ENCODE measurements at regions not wholly inside any gene's neighbourhood (a gene's known extent, or its start where the extent isn't known, plus 50 kb on each side); places are given as distances from the start of the nearest gene placed in this dataset.

DNA sequence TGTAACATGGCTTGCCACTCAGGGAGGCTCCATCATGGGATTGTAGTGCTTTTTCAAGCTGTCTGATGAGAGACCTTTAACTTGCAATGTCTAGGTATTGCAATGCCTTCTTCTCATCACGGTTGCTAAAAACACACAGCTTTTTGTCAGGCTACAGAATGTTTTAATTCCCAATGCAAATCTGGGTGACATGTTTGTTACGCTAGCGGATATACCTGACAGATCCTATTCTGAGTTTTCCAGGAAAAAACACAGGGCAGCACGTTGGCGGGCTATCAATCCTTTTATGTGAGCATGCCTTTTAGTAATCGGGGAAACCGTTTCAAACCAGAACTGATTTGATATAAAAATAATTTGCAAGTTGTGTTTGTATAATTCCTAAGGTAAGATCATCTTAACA lies 577.2 kb upstream of the MAP3K7 start:
- no peak for ATAC-seq
- TF ChIP-seq, protein P1, sequence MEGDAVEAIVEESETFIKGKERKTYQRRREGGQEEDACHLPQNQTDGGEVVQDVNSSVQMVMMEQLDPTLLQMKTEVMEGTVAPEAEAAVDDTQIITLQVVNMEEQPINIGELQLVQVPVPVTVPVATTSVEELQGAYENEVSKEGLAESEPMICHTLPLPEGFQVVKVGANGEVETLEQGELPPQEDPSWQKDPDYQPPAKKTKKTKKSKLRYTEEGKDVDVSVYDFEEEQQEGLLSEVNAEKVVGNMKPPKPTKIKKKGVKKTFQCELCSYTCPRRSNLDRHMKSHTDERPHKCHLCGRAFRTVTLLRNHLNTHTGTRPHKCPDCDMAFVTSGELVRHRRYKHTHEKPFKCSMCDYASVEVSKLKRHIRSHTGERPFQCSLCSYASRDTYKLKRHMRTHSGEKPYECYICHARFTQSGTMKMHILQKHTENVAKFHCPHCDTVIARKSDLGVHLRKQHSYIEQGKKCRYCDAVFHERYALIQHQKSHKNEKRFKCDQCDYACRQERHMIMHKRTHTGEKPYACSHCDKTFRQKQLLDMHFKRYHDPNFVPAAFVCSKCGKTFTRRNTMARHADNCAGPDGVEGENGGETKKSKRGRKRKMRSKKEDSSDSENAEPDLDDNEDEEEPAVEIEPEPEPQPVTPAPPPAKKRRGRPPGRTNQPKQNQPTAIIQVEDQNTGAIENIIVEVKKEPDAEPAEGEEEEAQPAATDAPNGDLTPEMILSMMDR (IDR thresholded peaks at IDR 0.05), result no peak
- intact Hi-C loops (cut with DNase I), result no loop called here

DNA sequence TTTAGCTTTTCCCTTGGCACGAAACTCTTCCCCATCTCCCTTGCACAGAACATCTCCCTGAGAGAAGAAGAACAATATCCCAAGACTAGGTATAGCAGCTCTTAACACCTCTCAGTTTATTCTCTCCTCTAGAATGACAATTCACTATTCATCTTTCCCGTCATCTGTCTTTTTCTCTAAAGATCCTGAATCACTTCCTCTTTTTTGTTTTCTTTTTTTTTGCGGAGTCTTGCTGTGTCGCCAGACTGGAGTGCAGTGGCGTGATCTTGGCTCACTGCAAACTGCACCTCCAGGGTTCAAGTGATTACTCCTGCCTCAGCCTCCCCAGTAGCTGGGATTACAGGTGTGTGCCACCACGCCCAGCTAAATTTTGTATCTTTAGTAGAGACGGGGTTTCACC lies 574.4 kb upstream of the MAP3K7 start:
- no peak for ATAC-seq
- intact Hi-C loops (cut with DNase I), result no loop called here
- TF ChIP-seq, protein P1 (IDR thresholded peaks at IDR 0.05), result no peak
- no peak for DNase-seq
- H3K36me3 ChIP-seq, result no peaks in the 10 kb centered on the region
- H3K4me1 ChIP-seq, result no peaks in the 10 kb centered on the region
- no peaks in the 10 kb centered on the region for H3K9me3 ChIP-seq
- no peaks in the 10 kb centered on the region for H3K27me3 ChIP-seq
- H3K27ac ChIP-seq, result no peak overlapping the region
- H3K4me3 ChIP-seq, result no peak overlapping the region

More for the DNA sequence above, 577.2 kb upstream of the MAP3K7 start:
- Histone ChIP-seq H3K27ac (no peak overlapping the region), H3K27me3 (no peaks in the 10 kb centered on the region), H3K36me3 (no peaks in the 10 kb centered on the region), H3K9me3 (no peaks in the 10 kb centered on the region), H3K4me1 (no peaks in the 10 kb centered on the region), H3K4me3 (no peak overlapping the region)
- DNase-seq, result no peak

DNA sequence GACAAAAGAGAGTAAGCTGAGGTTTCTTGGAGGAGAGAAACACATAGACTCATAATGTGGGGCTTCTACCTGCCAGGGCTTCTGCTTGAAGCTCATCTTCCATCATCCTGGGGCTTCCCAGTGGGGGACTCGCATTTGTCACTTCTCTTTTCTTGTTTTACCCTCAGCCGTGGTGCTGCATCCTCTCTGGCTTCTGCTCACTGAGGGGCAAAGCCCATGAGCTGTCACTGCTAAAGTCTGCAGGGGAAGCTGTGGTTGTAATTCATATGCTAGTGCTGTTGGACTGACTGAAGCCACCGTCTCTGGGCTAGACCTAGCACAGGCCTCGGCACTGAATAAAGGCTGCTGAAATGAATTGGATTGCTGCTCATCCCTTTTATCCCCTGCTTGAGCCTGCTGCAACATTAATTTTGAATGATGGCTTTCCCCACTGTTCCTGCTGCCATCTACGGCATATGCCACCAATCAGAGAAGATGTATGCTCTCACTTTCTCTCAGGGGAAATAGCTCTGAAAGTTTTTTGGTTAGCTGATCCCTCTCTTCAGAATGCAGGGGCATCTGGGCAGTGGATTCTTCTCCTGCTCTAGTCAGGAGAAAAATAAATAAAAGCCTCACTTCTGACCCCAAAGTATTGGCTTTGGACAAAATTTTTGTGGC lies 568.4 kb upstream of the MAP3K7 start:
- Histone ChIP-seq H3K4me3 (no peak overlapping the region), H3K9me3 (no peaks in the 10 kb centered on the region), H3K27me3 (no peaks in the 10 kb centered on the region), H3K36me3 (no peaks in the 10 kb centered on the region), H3K4me1 (no peaks in the 10 kb centered on the region), H3K27ac (no peak overlapping the region)
- no peak for DNase-seq
- TF ChIP-seq, protein P1 (IDR thresholded peaks at IDR 0.05), result no peak
- intact Hi-C loops (cut with DNase I), result no loop called here
- no peak for ATAC-seq

DNA sequence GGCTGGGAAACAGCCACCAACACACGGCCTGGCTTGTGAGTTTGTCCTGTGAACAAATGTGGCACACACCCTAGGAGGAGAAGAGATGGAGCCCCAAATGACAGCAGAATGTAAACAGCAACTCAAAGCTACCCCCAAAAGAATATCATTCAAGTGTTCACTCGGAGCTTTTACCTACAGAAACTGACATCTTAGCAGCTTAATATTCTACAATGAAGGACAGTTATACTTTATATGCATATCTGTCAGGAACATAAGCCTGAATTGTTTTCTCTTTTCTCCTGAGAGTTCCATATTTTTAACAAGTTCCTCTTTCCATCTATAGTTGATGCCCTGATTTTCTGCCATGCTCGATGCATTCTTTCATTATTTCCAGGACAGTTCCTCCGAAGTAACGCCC lies 566.0 kb upstream of the MAP3K7 start:
- H3K4me3 ChIP-seq, result no peak overlapping the region
- H3K9me3 ChIP-seq, result no peaks in the 10 kb centered on the region
- no peaks in the 10 kb centered on the region for H3K4me1 ChIP-seq
- H3K27me3 ChIP-seq, result no peaks in the 10 kb centered on the region
- H3K27ac ChIP-seq, result no peak overlapping the region
- no peak for DNase-seq
- no peak for ATAC-seq
- intact Hi-C loops (cut with DNase I), result no loop called here
- H3K36me3 ChIP-seq, result no peaks in the 10 kb centered on the region
- TF ChIP-seq, protein P1 (IDR thresholded peaks at IDR 0.05), result no peak

DNA sequence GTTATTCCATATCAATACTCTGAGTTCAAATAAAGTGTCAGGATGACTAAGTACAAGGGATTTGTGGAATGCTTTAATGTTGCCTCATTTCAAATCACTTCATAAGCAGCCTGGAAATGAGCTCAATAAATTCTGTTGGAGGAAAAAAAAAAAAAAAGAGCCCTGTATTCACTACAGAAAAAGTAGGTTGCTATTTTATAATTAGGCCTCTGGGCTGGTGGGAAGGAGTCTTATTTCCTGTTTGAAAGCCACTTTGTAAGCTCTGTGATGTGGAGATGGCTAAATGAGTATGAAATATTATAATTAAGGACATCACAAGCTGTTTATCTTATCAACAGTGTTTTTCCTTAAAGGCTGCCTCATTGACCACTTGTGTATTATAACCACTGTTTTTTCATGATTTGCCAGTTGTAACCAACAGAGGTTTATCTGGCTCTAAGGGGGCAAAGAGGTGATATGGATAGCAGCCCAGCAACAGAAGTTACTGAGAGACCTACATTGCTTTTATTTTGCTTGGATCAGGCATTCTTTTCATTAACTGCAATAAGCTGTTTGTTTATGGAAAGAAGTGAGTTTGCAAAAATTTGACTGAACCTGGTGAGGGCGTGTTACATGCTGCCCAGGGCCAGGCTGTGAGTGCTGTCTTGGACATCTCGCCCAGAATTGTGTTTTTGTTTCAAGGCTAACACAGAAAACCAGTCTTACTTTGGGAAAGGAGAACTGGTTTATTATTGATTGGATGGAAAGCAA lies 563.3 kb upstream of the MAP3K7 start:
- Histone ChIP-seq H3K36me3 (no peaks in the 10 kb centered on the region), H3K4me1 (no peaks in the 10 kb centered on the region), H3K9me3 (no peaks in the 10 kb centered on the region), H3K4me3 (no peak overlapping the region), H3K27ac (no peak overlapping the region), H3K27me3 (no peaks in the 10 kb centered on the region)
- TF ChIP-seq, protein P1 (IDR thresholded peaks at IDR 0.05), result no peak
- DNase-seq (no peak), ATAC-seq (no peak)
- intact Hi-C loops (cut with DNase I), result no loop called here

Data from upper lobe of right lung (tissue), 1 donor.